Keratinocyte (primary cell): ENCODE measurements at regions not wholly inside any gene's neighbourhood (a gene's known extent, or its start where the extent isn't known, plus 50 kb on each side); places are given as distances from the start of the nearest gene placed in this dataset.

Experiments used
- DNase-seq: peaks from one replicate; pipeline ENCODE4 v3.0.0-alpha.2; 2011; ENCODE audit warnings: low read depth, missing footprints, low spot score
- FAIRE-seq: peaks from 2 replicates; lab custom pipeline; 2011; peaks lifted over from hg19 to GRCh38; lab: Jason Lieb, UNC
- H2AFZ ChIP-seq: 2 replicates; pipeline ENCODE4 v1.6.0; 2012; ENCODE audit warnings: low read length, control low read depth, inconsistent platforms; ENCODE audit not compliant: control insufficient read depth
- H3K27ac ChIP-seq: 2 replicates; pipeline ENCODE4 v1.5.1; 2011; ENCODE audit warnings: low read length; ENCODE audit not compliant: control insufficient read depth, insufficient read depth
- H3K27me3 ChIP-seq: 3 replicates; pipeline ENCODE4 v1.6.0; 2011; ENCODE audit warnings: low read length; ENCODE audit not compliant: control insufficient read depth, insufficient read depth; ENCODE audit errors: extremely low read depth
- H3K36me3 ChIP-seq, 2 experiments: 2 replicates in 1 of 2; 3 replicates in 1 of 2; pipeline ENCODE4 v1.5.1; 2011; ENCODE audit warnings: low read length in 2 of 2, mild to moderate bottlenecking in 1 of 2; ENCODE audit not compliant: control insufficient read depth in 2 of 2, insufficient read depth in 2 of 2; ENCODE audit errors: extremely low read depth in 1 of 2
- H3K4me1 ChIP-seq: 3 replicates; pipeline ENCODE4 v1.5.1; 2011; ENCODE audit warnings: low read length; ENCODE audit not compliant: control insufficient read depth, insufficient read depth; ENCODE audit errors: extremely low read depth
- H3K4me2 ChIP-seq: 3 replicates; pipeline ENCODE4 v1.6.0; 2011; ENCODE audit warnings: low read depth, low read length; ENCODE audit not compliant: control insufficient read depth, insufficient read depth; ENCODE audit errors: extremely low read depth
- H3K4me3 ChIP-seq, 3 experiments: fragments of 200-600 bp in 1 of 3; sonication (generic) in 1 of 3; 2 replicates in 2 of 3; 3 replicates in 1 of 3; pipeline ENCODE4 v1.5.1; 2011 to 2016; ENCODE audit warnings: low read length in 3 of 3, mild to moderate bottlenecking in 3 of 3, control low read depth in 2 of 3, inconsistent platforms in 1 of 3, low read depth in 1 of 3, mixed read lengths in 1 of 3, mixed run types in 1 of 3, moderate library complexity in 1 of 3; ENCODE audit not compliant: control insufficient read depth in 2 of 3, insufficient read depth in 2 of 3; ENCODE audit errors: extremely low read depth in 1 of 3
- H3K79me2 ChIP-seq: 2 replicates; pipeline ENCODE4 v1.6.0; 2012; ENCODE audit warnings: low read length; ENCODE audit not compliant: control insufficient read depth, insufficient read depth
- H3K9ac ChIP-seq: 3 replicates; pipeline ENCODE4 v1.6.0; 2011; ENCODE audit warnings: low read length; ENCODE audit not compliant: control insufficient read depth, insufficient read depth; ENCODE audit errors: extremely low read depth
- H3K9me1 ChIP-seq: 3 replicates; pipeline ENCODE4 v1.6.0; 2011; ENCODE audit warnings: low read length; ENCODE audit not compliant: control insufficient read depth, insufficient read depth; ENCODE audit errors: extremely low read depth
- H3K9me3 ChIP-seq: 2 replicates; pipeline ENCODE4 v1.5.1; 2012; ENCODE audit warnings: low read depth, low read length; ENCODE audit not compliant: control insufficient read depth
- H4K20me1 ChIP-seq: 3 replicates; pipeline ENCODE4 v1.6.0; 2011; ENCODE audit warnings: low read length; ENCODE audit not compliant: control insufficient read depth, insufficient read depth; ENCODE audit errors: extremely low read depth
- CTCF ChIP-seq, 3 experiments: IDR thresholded peaks in 1 of 3; conservative IDR thresholded peaks in 1 of 3; optimal IDR thresholded peaks in 1 of 3; 2 replicates in 2 of 3; 3 replicates in 1 of 3; pipeline versions ENCODE3 to v1.5.1; 2011; ENCODE audit warnings: low read length in 3 of 3, mild to moderate bottlenecking in 3 of 3, moderate library complexity in 2 of 3, control low read depth in 1 of 3, inconsistent platforms in 1 of 3; ENCODE audit not compliant: insufficient read depth in 2 of 3; ENCODE audit errors: extremely low read depth in 1 of 3
- EZH2 ChIP-seq: IDR thresholded peaks from one replicate; pipeline ENCODE4 v1.6.1; 2012; ENCODE audit warnings: inconsistent platforms, mild to moderate bottlenecking, low read length, moderate library complexity
- dilution Hi-C: fragments of 300-500 bp; cut with MboI; formaldehyde crosslinking; loops from one replicate; pipeline ENCODE4 v1.7.0; 2020; ENCODE audit warnings: low sequenced_read_pairs; ENCODE audit not compliant: extremely low pct_ligation_motif_present

- Histone ChIP-seq H3K4me3 (no peak overlapping the region), H3K27me3 (no peaks in the 10 kb centered on the region), H3K4me2 (no peak overlapping the region), H4K20me1 (no peaks in the 10 kb centered on the region), H3K36me3 (no peaks in the 10 kb centered on the region), H3K4me1 (no peaks in the 10 kb centered on the region), H3K9me3 (no peaks in the 10 kb centered on the region), H3K9ac (no peak overlapping the region), H3K79me2 (no peaks in the 10 kb centered on the region), H3K27ac (no peak overlapping the region), H2AFZ (no peak overlapping the region), H3K9me1 (no peaks in the 10 kb centered on the region)
- DNase-seq (no peak), FAIRE-seq (no peak)
- dilution Hi-C loops: no loop called here
- TF ChIP-seq EZH2 (no peak), CTCF (optimal IDR thresholded peaks at IDR 0.05 in 1 of 3, IDR thresholded peaks at IDR 0.05 in 1 of 3, conservative IDR thresholded peaks at IDR 0.05 in 1 of 3; ENCODE audit: extremely low read depth in 1 of 3, insufficient read depth in 2 of 3, low read length in 3 of 3) (no peak)
These were observed 75.0 kb upstream of the CHRM3 start for GRCh38 chr1:239311331-239311730.

DNA sequence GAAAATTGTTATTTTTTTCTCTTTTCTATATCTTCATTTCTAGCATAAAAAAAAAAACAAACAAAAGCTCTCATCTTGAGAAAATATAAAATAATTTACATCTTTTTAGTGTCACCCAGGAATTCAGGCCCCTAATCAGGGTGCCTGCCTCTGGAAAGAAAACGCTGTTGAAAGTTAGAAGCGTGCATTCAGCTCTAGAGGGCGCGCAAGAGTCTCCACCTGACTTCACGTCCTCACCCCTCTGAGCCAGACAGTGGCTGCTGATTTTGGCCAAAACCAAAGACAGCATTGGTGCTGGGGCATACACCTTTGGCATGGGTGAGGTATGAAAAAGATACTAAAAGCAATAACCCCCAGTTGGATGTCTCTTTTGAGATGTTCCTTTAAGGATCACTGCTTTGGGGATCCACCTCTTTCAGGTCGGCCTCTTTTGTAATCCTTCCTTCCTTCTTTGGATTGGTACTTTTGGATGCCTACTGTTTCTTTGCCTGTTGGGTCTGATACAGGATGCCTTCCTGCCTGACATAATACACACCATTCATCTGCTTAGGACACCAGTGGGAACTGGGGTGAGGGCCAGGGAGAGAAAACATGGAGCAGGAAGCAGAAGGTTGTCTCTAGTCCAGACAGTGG is 77.6 kb upstream of the CHRM3 start:
- peak in 2 of 3 experiments; percentile 24 to 30 for TF ChIP-seq CTCF (optimal IDR thresholded peaks at IDR 0.05 in 1 of 3, IDR thresholded peaks at IDR 0.05 in 1 of 3, conservative IDR thresholded peaks at IDR 0.05 in 1 of 3; ENCODE audit: extremely low read depth in 1 of 3, insufficient read depth in 2 of 3, low read length in 3 of 3)
- no peak for TF ChIP-seq EZH2
- Histone ChIP-seq H3K36me3 (no peaks in the 10 kb centered on the region), H4K20me1 (no peaks in the 10 kb centered on the region), H3K4me1 (no peaks in the 10 kb centered on the region), H3K4me3 (no peak overlapping the region), H3K9me3 (no peaks in the 10 kb centered on the region), H3K9me1 (no peaks in the 10 kb centered on the region), H2AFZ (no peak overlapping the region), H3K27me3 (no peaks in the 10 kb centered on the region), H3K9ac (no peak overlapping the region), H3K27ac (no peak overlapping the region), H3K4me2 (no peak overlapping the region), H3K79me2 (no peaks in the 10 kb centered on the region)
- dilution Hi-C loops: no loop called here
- DNase-seq (no peak), FAIRE-seq (no peak)
